Colonic mucosa (tissue), 4 donors: ENCODE measurements at regions not wholly inside any gene's neighbourhood (a gene's known extent, or its start where the extent isn't known, plus 50 kb on each side); places are given as distances from the start of the nearest gene placed in this dataset.
"Not testable (repeated sequence)": the region's sequence is repeated elsewhere in the genome, so short reads cannot be mapped to it uniquely, and the experiment has no call there.

Experiments
- DNase-seq: peaks from one replicate; pipeline ENCODE4 v3.0.0-alpha.2; 2020
- H3K27ac ChIP-seq: fragments of 200-600 bp; one replicate; pipeline ENCODE4 v1.8.0; 2021
- H3K27me3 ChIP-seq: fragments of 200-600 bp; one replicate; pipeline ENCODE4 v1.8.0; 2021
- H3K36me3 ChIP-seq: fragments of 200-600 bp; one replicate; pipeline ENCODE4 v1.8.0; 2021
- H3K4me1 ChIP-seq: fragments of 200-600 bp; one replicate; pipeline ENCODE4 v1.8.0; 2021; ENCODE audit warnings: mild to moderate bottlenecking
- H3K4me3 ChIP-seq: fragments of 200-600 bp; one replicate; pipeline ENCODE4 v1.8.0; 2021
- H3K9ac ChIP-seq, 2 donors: one replicate each; pipeline ENCODE4 v1.7.0; 2013; ENCODE audit warnings: control low read depth in 2 of 2, low read depth in 2 of 2, low read length in 2 of 2
- H3K9me3 ChIP-seq: fragments of 200-600 bp; one replicate; pipeline ENCODE4 v1.8.0; 2021
- intact Hi-C: fragments of 100-400 bp; cut with DNase I; formaldehyde crosslinking; loops from one replicate; pipeline ENCODE4 v1.14.1; 2022
- TF ChIP-seq, protein P1 (sequence below): fragments of 200-600 bp; IDR thresholded peaks from one replicate; pipeline ENCODE4 v1.8.0; 2022; ENCODE audit warnings: antibody characterized with exemption, mild to moderate bottlenecking
- donor health status: healthy.
- donor health status: DM: no; HTN: no; CAD: no.
- donor health status: DM: no; HTN: no; CAD: no.

DNA sequence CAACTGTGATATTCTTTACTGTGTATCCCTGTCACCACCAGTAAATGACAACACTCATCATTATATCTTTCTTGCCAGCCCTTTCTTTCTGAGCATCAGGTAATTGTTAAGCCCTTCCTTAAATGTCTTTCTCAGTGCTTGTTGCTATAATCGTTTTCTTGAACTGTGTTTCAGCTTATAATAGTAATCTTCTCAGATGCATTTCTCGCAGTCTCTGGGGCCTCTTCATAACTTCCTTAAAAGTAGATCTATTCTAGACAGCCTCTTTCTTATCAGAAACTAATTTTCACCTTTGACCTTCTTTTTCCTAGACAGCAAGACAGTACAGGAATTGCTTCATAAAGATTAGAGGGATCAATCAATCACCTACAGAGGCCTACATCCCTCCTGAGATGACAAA, 648.1 kb downstream of the CPS1 start:
- Histone ChIP-seq H3K4me3 (no peak overlapping the region), H3K27ac (no peak overlapping the region), H3K27me3 (no peaks in the 10 kb centered on the region), H3K9ac (no peak overlapping the region), H3K36me3 (no peaks in the 10 kb centered on the region), H3K9me3 (no peaks in the 10 kb centered on the region), H3K4me1 (no peaks in the 10 kb centered on the region)
- TF ChIP-seq, protein P1, sequence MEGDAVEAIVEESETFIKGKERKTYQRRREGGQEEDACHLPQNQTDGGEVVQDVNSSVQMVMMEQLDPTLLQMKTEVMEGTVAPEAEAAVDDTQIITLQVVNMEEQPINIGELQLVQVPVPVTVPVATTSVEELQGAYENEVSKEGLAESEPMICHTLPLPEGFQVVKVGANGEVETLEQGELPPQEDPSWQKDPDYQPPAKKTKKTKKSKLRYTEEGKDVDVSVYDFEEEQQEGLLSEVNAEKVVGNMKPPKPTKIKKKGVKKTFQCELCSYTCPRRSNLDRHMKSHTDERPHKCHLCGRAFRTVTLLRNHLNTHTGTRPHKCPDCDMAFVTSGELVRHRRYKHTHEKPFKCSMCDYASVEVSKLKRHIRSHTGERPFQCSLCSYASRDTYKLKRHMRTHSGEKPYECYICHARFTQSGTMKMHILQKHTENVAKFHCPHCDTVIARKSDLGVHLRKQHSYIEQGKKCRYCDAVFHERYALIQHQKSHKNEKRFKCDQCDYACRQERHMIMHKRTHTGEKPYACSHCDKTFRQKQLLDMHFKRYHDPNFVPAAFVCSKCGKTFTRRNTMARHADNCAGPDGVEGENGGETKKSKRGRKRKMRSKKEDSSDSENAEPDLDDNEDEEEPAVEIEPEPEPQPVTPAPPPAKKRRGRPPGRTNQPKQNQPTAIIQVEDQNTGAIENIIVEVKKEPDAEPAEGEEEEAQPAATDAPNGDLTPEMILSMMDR: no peak
- DNase-seq: no peak
- intact Hi-C loops: no loop called here

- intact Hi-C loops: no loop called here
- no peaks in the 10 kb centered on the region for H3K9me3 ChIP-seq
- DNase-seq: no peak
Measured at GRCh38 chr2:211204902-211205301, 648.5 kb downstream of the CPS1 start.

GRCh38 chr2:211205358-211205757, 649.0 kb downstream of the CPS1 start:
- Histone ChIP-seq H3K36me3 (no peaks in the 10 kb centered on the region), H3K27me3 (no peaks in the 10 kb centered on the region), H3K4me3 (no peak overlapping the region), H3K27ac (no peak overlapping the region), H3K9ac (no peak overlapping the region), H3K4me1 (no peaks in the 10 kb centered on the region), H3K9me3 (no peaks in the 10 kb centered on the region)
- no peak for DNase-seq
- intact Hi-C loops: no loop called here
- TF ChIP-seq, protein P1: no peak

More at GRCh38 chr2:211204902-211205301, 648.5 kb downstream of the CPS1 start:
- TF ChIP-seq, protein P1: no peak
- Histone ChIP-seq H3K4me3 (no peak overlapping the region), H3K9ac (no peak overlapping the region), H3K4me1 (no peaks in the 10 kb centered on the region), H3K27me3 (no peaks in the 10 kb centered on the region), H3K27ac (no peak overlapping the region), H3K36me3 (no peaks in the 10 kb centered on the region)

GRCh38 chr2:211205836-211206235, 649.4 kb downstream of the CPS1 start:
- DNase-seq: no peak
- intact Hi-C loops: no loop called here
- TF ChIP-seq, protein P1: no peak

GRCh38 chr2:211216221-211216620, 659.8 kb downstream of the CPS1 start:
- Histone ChIP-seq H3K27me3 (no peaks in the 10 kb centered on the region), H3K36me3 (no peaks in the 10 kb centered on the region), H3K9ac (no peak overlapping the region), H3K4me3 (no peak overlapping the region), H3K9me3 (no peaks in the 10 kb centered on the region), H3K4me1 (no peaks in the 10 kb centered on the region), H3K27ac (no peak overlapping the region)
- TF ChIP-seq, protein P1: no peak
- intact Hi-C loops: no loop called here
- no peak for DNase-seq

More at GRCh38 chr2:211205836-211206235, 649.4 kb downstream of the CPS1 start:
- H3K27ac ChIP-seq: no peak overlapping the region
- H3K9me3 ChIP-seq: no peaks in the 10 kb centered on the region
- no peaks in the 10 kb centered on the region for H3K4me1 ChIP-seq
- no peak overlapping the region for H3K4me3 ChIP-seq
- H3K27me3 ChIP-seq: no peaks in the 10 kb centered on the region
- no peaks in the 10 kb centered on the region for H3K36me3 ChIP-seq
- no peak overlapping the region for H3K9ac ChIP-seq

DNA sequence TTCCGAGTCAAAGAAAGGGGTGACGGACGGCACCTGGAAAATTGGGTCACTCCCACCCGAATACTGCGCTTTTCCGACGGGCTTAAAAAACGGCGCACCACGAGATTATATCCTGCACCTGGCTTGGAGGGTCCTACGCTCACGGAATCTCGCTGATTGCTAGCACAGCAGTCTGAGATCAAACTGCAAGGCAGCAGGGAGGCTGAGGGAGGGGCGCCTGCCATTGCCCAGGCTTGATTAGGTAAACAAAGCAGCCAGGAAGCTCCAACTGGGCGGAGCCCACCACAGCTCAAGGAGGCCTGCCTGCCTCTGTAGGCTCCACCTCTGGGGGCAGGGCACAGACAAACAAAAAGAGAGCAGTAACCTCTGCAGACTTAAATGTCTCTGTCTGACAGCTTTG, 663.1 kb downstream of the CPS1 start:
- H3K9ac ChIP-seq, H3K9me3 ChIP-seq, DNase-seq, H3K36me3 ChIP-seq, intact Hi-C loops, H3K27ac ChIP-seq, H3K4me1 ChIP-seq, H3K27me3 ChIP-seq, H3K4me3 ChIP-seq: not testable (repeated sequence)
